AG09309 (cell line): ENCODE measurements at regions not wholly inside any gene's neighbourhood (a gene's known extent, or its start where the extent isn't known, plus 50 kb on each side); places are given as distances from the start of the nearest gene placed in this dataset.

Experiments
- DNase-seq: peaks from one replicate; pipeline ENCODE4 v3.0.0-alpha.2; 2010; ENCODE audit warnings: low read depth
- H3K4me3 ChIP-seq: 2 replicates; pipeline ENCODE4 v1.5.1; 2011; ENCODE audit warnings: mild to moderate bottlenecking, low read depth, low read length, moderate library complexity; ENCODE audit not compliant: control insufficient read depth
- TF ChIP-seq, protein P1 (sequence below): IDR thresholded peaks from 2 replicates; pipeline ENCODE4 v1.5.1; 2011; ENCODE audit warnings: mild to moderate bottlenecking, low read depth, low read length, inconsistent platforms; ENCODE audit not compliant: insufficient read depth, control insufficient read depth; ENCODE audit errors: missing control alignments

DNA sequence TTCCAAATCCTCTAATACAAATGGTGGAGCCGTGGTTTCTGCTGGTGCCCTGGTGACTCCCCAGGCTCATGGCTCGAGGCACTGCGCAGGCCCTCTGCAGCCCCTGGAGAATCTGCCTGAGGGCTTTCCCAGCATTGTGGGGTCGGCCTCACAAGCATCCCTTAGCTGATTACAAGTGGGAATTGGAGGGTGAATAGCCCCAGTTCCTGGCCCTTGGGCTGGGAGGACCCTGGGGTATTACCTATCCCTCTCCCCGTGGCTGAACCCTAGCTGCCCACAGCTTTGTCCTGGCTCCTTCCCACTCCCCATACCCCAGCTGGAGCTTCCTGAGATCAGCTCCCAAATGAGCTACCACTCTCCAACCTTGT, 212.2 kb upstream of the CST7 start:
- DNase-seq: no peak
- TF ChIP-seq, protein P1, sequence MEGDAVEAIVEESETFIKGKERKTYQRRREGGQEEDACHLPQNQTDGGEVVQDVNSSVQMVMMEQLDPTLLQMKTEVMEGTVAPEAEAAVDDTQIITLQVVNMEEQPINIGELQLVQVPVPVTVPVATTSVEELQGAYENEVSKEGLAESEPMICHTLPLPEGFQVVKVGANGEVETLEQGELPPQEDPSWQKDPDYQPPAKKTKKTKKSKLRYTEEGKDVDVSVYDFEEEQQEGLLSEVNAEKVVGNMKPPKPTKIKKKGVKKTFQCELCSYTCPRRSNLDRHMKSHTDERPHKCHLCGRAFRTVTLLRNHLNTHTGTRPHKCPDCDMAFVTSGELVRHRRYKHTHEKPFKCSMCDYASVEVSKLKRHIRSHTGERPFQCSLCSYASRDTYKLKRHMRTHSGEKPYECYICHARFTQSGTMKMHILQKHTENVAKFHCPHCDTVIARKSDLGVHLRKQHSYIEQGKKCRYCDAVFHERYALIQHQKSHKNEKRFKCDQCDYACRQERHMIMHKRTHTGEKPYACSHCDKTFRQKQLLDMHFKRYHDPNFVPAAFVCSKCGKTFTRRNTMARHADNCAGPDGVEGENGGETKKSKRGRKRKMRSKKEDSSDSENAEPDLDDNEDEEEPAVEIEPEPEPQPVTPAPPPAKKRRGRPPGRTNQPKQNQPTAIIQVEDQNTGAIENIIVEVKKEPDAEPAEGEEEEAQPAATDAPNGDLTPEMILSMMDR: no peak
- H3K4me3 ChIP-seq: no peak overlapping the region

DNA sequence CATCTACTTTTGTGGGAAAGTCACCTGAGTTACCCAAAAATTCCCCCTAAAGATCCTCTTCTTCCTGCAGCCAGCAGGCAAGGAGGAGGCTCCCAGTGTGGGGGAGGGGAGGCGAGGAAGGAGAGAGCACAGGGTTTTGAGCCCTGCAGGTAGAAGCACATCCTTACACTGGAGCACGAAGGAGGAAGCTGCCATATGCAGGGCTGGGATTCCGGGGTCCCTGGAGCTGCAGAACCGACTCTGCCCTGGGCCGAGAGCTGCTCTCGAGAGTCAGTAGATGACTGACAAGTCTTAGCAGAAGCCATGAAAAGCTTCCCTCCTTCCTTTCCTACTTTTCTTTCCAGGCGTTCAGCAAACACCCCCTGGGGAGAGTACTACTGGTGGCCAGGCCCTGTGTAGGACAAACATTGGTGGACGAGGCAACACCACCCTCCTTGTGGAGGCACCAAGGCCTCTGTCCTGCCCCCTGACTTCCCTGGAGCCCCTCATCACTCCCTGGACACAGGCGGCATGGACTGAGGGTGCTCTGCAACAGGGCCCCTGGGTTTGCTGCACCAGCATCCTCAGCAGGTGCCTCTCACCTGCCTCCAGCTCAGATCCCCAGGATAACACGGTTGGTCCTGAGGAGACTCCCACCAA, 211.7 kb upstream of the CST7 start:
- TF ChIP-seq, protein P1: no peak
- no peak for DNase-seq
- no peak overlapping the region for H3K4me3 ChIP-seq

DNA sequence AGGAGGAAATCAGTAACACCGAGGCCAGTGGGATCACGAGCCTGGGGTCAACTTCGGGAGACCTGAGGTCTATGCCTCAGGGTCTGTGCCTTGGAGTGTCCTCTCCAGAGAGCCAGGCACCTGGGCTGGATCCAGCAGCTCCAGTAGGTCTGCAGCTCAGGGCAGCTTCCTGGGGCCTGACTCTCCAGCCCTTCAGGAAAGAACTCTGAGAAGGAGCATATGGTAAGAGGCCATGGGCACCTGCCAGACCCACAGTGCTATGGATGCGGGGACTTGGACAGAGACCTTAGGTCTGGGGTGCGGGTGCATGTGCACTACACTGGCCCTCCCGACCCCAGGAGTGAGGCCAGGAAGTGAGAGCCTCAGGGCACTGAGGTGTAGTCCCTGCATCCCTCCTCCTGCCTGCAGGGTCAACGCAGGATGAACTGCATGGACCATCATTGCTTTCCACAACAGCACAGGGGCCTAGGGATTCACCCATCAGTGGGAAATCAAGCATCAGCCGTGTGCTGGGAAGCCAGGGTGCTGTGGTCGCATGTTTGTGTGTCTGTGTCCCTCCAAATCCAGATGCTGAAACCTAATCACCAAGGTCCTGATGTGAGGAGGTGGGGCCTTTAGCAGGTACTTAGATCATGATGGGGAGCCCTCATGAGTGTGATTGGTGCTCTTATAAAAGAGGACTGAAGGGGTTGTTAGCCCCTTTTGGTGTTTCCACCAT, 210.9 kb upstream of the CST7 start:
- TF ChIP-seq, protein P1: no peak
- H3K4me3 ChIP-seq: no peak overlapping the region
- DNase-seq: no peak

DNA sequence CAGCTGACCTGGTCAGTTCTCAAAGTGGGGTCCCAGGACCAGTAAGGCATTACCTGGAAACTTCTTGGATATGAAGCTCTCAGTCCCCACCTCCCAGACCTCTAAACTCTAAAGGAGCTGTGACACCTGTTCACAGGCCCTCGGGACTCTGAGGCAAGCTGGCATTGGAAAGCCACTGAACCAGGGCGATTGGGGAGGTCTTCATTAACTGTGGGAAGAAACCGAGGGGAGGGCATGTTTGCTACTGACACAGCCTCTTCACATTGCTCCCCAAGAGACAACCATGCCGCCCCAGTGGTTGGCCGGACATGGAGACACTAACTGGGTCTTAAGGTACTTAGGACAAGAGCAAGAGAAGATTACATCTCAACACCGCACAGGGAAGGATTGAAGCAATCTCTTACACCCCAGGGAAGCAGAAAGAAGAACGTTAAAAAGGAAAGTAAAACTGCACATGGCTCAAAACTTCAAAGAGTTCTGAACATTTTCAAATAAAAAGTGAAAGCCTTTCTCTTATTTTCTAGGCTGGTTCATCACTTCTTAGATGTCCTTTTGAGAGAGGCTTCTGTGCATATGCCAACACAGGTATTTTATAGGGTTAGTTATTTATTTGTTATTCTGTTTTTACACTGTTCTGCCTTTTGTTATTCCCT, 210.0 kb upstream of the CST7 start:
- DNase-seq: no peak
- H3K4me3 ChIP-seq: no peak overlapping the region
- TF ChIP-seq, protein P1: no peak

DNA sequence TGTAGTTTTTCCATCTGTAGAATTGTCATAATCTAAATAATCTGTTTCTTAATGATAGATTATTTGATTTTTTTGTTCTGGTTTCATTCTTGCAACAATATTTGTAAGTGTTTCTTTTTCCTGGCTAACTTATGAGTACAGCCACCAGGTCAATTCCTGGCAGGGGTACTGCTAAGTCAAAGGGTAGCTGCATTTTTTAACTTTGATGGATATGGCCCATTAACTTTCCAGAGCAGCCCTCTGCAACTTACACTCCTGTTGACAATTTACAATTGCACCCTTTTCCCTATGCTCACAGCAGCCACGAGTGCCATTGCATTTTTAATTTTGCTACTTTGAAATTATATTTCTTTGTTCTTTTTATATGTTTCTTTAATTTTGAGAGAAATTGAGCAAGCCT, 209.3 kb upstream of the CST7 start:
- TF ChIP-seq, protein P1: no peak
- no peak overlapping the region for H3K4me3 ChIP-seq
- no peak for DNase-seq

DNA sequence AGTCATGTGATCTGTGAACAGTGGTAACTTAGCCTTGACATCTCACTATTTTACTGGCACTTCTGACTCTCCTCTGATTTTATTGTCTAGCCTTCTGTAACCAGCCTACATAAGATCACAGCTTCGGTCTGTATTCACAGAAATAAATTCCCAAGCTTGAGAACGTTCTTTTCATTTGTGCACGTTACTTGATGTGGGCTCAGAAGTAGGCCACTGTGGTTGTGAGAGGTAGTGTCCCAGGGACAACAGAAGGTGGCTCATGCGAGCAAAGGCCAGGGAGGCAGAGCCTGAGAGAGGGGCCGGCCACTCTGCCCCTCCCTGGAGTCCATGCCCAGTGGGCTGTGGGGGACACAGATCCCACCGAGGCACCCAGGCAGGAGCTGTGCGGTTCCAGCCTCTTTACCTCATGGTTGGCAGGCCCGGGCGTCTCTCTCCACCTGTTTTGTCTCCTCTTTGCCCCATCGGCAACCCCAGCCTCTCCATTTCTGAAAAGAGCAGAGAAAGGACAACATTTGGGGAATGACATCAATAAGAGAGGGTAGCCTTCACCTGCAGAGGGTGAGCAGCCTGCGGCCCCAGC, 207.5 kb upstream of the CST7 start:
- no peak overlapping the region for H3K4me3 ChIP-seq
- TF ChIP-seq, protein P1: no peak
- no peak for DNase-seq
